ENCODE measurements at regions not wholly inside any gene's neighbourhood (a gene's known extent, or its start where the extent isn't known, plus 50 kb on each side); places are given as distances from the start of the nearest gene placed in this dataset.

DNA sequence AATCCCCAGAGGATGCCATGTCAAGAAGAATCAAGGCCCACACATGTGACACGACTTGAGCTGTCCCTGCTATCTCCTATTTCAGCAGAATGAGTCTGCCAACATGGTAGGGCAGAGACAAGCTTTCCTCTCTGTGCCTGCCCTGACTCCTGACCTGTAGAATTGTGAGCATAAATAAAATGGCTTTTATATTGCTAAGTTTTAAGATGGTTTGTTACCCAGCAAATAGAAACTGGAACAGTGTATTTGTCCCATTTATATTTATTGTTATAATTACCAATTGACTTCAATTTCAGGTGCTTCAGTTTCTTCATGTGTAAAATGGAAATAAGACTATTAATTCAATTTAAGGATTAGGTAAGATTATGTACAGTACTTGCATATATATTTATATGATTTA, 90.5 kb downstream of the ASB1 start:
- POLR2A ChIA-PET, result no interaction called here
- Histone ChIP-seq H3K36me3 (ENCODE audit: control insufficient read depth in 2 of 2, insufficient read depth in 1 of 2, low read length in 2 of 2) (no peaks in the 10 kb centered on the region), H3K9me3 (ENCODE audit: control insufficient read depth, insufficient read depth, low read depth, low read length) (no peaks in the 10 kb centered on the region), H3K4me1 (ENCODE audit: control insufficient read depth, insufficient read depth, low read length) (no peaks in the 10 kb centered on the region), H3K4me3 (ENCODE audit: low read depth, low read length) (no peak overlapping the region), H3K27ac (ENCODE audit: extremely low read depth, low read depth, low read length) (no peak overlapping the region)
- CTCF ChIA-PET, result interaction anchor here (0.6 to 2.1 kb wide), 4 partner anchors 19 to 357 kb away, joined by 3 to 9 read pairs (median 3); no protein-coding TSS in a partner anchor
- TF ChIP-seq ZNF560 (tag by site-specific recombination; IDR thresholded peaks at IDR 0.05; ENCODE audit: borderline replicate concordance) (no peak), SETDB1 (IDR thresholded peaks at IDR 0.05; ENCODE audit: insufficient read length, low read length) (peak; percentile 64), FEZF1 (tag by site-specific recombination; IDR thresholded peaks at IDR 0.05) (no peak), ZNF544 (tag by site-specific recombination; IDR thresholded peaks at IDR 0.05) (no peak), ZNF510 (tag by site-specific recombination; IDR thresholded peaks at IDR 0.05; ENCODE audit: insufficient replicate concordance) (no peak), SP7 (tag by site-specific recombination; IDR thresholded peaks at IDR 0.05) (no peak)

DNA sequence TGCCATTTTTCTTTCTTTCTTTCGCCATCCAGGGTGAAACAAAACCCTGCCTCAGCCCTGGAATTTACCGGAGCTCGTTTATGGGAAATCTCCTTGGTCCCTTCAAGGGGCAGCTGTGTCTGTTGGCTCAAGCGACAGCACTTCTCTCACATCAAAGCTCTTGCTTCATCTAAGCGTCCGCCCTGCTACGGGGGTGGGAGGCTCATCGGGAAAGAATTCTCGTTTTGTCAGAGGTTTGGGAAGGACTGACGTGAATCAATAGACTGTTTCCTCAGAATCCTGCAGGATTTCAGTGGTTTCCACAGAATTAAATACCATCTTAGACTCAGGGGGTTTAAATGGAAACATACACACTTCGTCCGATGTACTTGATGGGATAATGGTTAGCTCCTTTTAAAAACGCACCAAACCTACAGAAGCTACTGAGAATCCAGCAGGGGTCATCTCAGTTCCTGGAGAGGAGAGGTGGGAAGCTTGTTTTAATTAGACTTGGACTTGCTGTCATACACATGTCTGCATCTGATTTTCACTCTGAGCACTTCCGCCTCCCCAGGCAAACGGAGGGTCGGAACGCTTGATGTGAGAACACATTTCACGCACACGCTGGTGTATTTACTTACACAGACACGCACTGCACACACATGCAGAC, 91.6 kb downstream of the ASB1 start:
- POLR2A ChIA-PET, result no interaction called here

DNA sequence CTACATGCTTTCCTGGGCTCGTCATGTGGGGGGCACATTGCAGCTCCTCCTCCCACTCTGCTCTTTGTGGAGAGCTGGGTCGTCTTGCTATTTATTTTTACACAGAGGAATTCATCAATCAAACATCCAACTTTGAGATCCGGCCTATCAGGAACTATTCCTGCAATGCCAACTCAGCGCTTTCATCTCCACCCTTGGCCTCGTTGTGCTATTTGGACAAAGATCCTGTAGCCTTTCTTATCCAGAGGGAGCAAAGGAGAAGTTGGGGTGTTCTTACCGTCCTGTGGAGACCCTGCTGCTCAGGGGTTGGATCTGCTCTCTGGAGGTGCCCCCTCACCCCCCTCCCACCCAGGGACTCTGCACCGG, 92.1 kb downstream of the ASB1 start:
- TF ChIP-seq ZNF146 (tag by site-specific recombination; IDR thresholded peaks at IDR 0.05) (no peak), ZNF701 (tag by site-specific recombination; IDR thresholded peaks at IDR 0.05) (no peak), GLIS2 (tag by site-specific recombination; IDR thresholded peaks at IDR 0.05) (no peak), KLF9 (tag by site-specific recombination; IDR thresholded peaks at IDR 0.05; ENCODE audit: low read depth) (no peak), ZNF621 (tag by site-specific recombination; IDR thresholded peaks at IDR 0.05) (no peak), KLF10 (tag by site-specific recombination; IDR thresholded peaks at IDR 0.05) (no peak), ZNF157 (tag by site-specific recombination; IDR thresholded peaks at IDR 0.05) (no peak), ZNF596 (tag by site-specific recombination; IDR thresholded peaks at IDR 0.05) (no peak), ZNF585B (tag by site-specific recombination; IDR thresholded peaks at IDR 0.05) (no peak), HOXD13 (CRISPR knock-in tag; IDR thresholded peaks at IDR 0.05; ENCODE audit: borderline replicate concordance) (no peak), ZNF184 (tag by site-specific recombination; IDR thresholded peaks at IDR 0.05) (no peak), FEZF1 (tag by site-specific recombination; IDR thresholded peaks at IDR 0.05) (no peak), ZNF426 (tag by site-specific recombination; IDR thresholded peaks at IDR 0.05) (no peak), ZNF747 (tag by site-specific recombination; IDR thresholded peaks at IDR 0.05) (no peak), EGR2 (tag by site-specific recombination; IDR thresholded peaks at IDR 0.05; ENCODE audit: low read depth) (no peak)
- TF ChIP-seq, protein P1, sequence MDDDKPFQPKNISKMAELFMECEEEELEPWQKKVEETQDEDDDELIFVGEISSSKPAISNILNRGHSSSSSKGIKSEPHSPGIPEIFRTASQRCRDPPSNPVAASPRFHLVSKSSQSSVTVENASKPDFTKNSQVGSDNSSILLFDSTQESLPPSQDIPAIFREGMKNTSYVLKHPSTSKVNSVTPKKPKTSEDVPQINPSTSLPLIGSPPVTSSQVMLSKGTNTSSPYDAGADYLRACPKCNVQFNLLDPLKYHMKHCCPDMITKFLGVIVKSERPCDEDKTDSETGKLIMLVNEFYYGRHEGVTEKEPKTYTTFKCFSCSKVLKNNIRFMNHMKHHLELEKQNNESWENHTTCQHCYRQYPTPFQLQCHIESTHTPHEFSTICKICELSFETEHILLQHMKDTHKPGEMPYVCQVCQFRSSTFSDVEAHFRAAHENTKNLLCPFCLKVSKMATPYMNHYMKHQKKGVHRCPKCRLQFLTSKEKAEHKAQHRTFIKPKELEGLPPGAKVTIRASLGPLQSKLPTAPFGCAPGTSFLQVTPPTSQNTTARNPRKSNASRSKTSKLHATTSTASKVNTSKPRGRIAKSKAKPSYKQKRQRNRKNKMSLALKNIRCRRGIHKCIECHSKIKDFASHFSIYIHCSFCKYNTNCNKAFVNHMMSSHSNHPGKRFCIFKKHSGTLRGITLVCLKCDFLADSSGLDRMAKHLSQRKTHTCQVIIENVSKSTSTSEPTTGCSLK (tag by site-specific recombination; IDR thresholded peaks at IDR 0.05), result no peak
- TF ChIP-seq, protein P2, sequence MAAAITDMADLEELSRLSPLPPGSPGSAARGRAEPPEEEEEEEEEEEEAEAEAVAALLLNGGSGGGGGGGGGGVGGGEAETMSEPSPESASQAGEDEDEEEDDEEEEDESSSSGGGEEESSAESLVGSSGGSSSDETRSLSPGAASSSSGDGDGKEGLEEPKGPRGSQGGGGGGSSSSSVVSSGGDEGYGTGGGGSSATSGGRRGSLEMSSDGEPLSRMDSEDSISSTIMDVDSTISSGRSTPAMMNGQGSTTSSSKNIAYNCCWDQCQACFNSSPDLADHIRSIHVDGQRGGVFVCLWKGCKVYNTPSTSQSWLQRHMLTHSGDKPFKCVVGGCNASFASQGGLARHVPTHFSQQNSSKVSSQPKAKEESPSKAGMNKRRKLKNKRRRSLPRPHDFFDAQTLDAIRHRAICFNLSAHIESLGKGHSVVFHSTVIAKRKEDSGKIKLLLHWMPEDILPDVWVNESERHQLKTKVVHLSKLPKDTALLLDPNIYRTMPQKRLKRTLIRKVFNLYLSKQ (tag by site-specific recombination; IDR thresholded peaks at IDR 0.05; ENCODE audit: borderline replicate concordance), result no peak
- TF ChIP-seq, protein P3, sequence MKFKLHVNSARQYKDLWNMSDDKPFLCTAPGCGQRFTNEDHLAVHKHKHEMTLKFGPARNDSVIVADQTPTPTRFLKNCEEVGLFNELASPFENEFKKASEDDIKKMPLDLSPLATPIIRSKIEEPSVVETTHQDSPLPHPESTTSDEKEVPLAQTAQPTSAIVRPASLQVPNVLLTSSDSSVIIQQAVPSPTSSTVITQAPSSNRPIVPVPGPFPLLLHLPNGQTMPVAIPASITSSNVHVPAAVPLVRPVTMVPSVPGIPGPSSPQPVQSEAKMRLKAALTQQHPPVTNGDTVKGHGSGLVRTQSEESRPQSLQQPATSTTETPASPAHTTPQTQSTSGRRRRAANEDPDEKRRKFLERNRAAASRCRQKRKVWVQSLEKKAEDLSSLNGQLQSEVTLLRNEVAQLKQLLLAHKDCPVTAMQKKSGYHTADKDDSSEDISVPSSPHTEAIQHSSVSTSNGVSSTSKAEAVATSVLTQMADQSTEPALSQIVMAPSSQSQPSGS (tag by site-specific recombination; IDR thresholded peaks at IDR 0.05; ENCODE audit: low read depth), result no peak
- TF ChIP-seq, protein P4, sequence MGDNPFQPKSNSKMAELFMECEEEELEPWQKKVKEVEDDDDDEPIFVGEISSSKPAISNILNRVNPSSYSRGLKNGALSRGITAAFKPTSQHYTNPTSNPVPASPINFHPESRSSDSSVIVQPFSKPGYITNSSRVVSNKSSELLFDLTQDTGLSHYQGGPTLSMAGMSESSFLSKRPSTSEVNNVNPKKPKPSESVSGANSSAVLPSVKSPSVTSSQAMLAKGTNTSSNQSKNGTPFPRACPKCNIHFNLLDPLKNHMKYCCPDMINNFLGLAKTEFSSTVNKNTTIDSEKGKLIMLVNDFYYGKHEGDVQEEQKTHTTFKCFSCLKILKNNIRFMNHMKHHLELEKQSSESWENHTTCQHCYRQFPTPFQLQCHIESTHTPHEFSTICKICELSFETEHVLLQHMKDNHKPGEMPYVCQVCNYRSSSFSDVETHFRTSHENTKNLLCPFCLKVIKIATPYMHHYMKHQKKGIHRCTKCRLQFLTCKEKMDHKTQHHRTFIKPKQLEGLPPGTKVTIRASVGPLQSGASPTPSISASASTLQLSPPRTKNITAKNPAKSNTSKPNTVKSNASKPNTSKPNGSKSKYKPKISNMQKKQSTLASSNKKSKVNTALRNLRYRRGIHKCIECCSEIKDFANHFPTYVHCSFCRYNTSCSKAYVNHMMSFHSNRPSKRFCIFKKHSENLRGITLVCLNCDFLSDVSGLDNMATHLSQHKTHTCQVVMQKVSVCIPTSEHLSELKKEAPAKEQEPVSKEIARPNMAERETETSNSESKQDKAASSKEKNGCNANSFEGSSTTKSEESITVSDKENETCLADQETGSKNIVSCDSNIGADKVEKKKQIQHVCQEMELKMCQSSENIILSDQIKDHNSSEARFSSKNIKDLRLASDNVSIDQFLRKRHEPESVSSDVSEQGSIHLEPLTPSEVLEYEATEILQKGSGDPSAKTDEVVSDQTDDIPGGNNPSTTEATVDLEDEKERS (tag by site-specific recombination; IDR thresholded peaks at IDR 0.05), result no peak
- ChIA-PET CTCF (no interaction called here), POLR2A (no interaction called here)
- H3K27ac ChIP-seq (ENCODE audit: extremely low read depth, low read depth, low read length), result no peak overlapping the region
- no peaks in the 10 kb centered on the region for H3K36me3 ChIP-seq (ENCODE audit: control insufficient read depth in 2 of 2, insufficient read depth in 1 of 2, low read length in 2 of 2)
- H3K4me3 ChIP-seq (ENCODE audit: low read depth, low read length), result no peak overlapping the region
- H3K4me1 ChIP-seq (ENCODE audit: control insufficient read depth, insufficient read depth, low read length), result no peaks in the 10 kb centered on the region
- no peaks in the 10 kb centered on the region for H3K9me3 ChIP-seq (ENCODE audit: control insufficient read depth, insufficient read depth, low read depth, low read length)

More for the DNA sequence above, 91.6 kb downstream of the ASB1 start:
- H3K4me3 ChIP-seq (ENCODE audit: low read depth, low read length), result no peak overlapping the region
- TF ChIP-seq ZBTB48 (tag by site-specific recombination; IDR thresholded peaks at IDR 0.05) (no peak), ZFP41 (tag by site-specific recombination; IDR thresholded peaks at IDR 0.05; ENCODE audit: borderline replicate concordance) (no peak)
- no peaks in the 10 kb centered on the region for H3K36me3 ChIP-seq (ENCODE audit: control insufficient read depth in 2 of 2, insufficient read depth in 1 of 2, low read length in 2 of 2)
- H3K4me1 ChIP-seq (ENCODE audit: control insufficient read depth, insufficient read depth, low read length), result no peaks in the 10 kb centered on the region
- CTCF ChIA-PET, result interaction anchor here (2.1 kb wide), 1 partner anchor 266 kb away, joined by 9 read pairs; no protein-coding TSS in a partner anchor
- H3K27ac ChIP-seq (ENCODE audit: extremely low read depth, low read depth, low read length), result no peak overlapping the region
- no peaks in the 10 kb centered on the region for H3K9me3 ChIP-seq (ENCODE audit: control insufficient read depth, insufficient read depth, low read depth, low read length)
